ENCODE measurements at regions not wholly inside any gene's neighbourhood (a gene's known extent, or its start where the extent isn't known, plus 50 kb on each side); places are given as distances from the start of the nearest gene placed in this dataset.

DNA sequence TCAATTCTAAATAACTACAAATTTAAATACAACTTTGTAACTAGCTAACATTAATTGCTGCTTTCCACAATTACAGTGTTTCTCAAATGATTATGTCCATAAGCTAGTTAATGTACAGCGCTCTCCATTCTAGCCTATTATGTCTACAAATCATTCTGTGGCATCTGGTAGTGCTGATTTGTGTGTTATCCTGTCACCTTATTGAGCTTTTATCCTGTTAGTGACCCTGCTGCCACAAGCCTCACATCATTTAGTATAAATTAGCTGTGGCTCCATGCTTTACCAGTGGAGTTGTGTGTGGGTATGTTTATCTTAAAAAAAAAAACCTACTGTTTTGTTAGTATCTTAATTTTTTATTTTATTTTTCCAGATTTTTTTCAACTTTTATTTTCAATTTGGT, 112.6 kb upstream of the PJA2 start:
- no peak for DNase-seq (ENCODE audit: low read depth)
- no peak overlapping the region for H3K4me3 ChIP-seq (ENCODE audit: low read depth, low read length)
- TF ChIP-seq CTCF (IDR thresholded peaks at IDR 0.05; ENCODE audit: low read depth, low read length, missing control alignments) = no peak

GRCh38 chr5:109519416-109519815, 109.6 kb upstream of the PJA2 start:
- TF ChIP-seq CTCF (IDR thresholded peaks at IDR 0.05; ENCODE audit: low read depth, low read length, missing control alignments) = no peak
- DNase-seq (ENCODE audit: low read depth) = no peak
- no peak overlapping the region for H3K4me3 ChIP-seq (ENCODE audit: low read depth, low read length)

GRCh38 chr5:109516390-109516789, 106.6 kb upstream of the PJA2 start:
- DNase-seq (ENCODE audit: low read depth) = no peak
- no peak overlapping the region for H3K4me3 ChIP-seq (ENCODE audit: low read depth, low read length)
- TF ChIP-seq CTCF (IDR thresholded peaks at IDR 0.05; ENCODE audit: low read depth, low read length, missing control alignments) = no peak

- H3K4me3 ChIP-seq (ENCODE audit: low read depth, low read length) = no peak overlapping the region
- no peak for DNase-seq (ENCODE audit: low read depth)
- no peak for TF ChIP-seq CTCF (IDR thresholded peaks at IDR 0.05; ENCODE audit: low read depth, low read length, missing control alignments)
Measured at GRCh38 chr5:109511980-109512734, 102.4 kb upstream of the PJA2 start.

DNA sequence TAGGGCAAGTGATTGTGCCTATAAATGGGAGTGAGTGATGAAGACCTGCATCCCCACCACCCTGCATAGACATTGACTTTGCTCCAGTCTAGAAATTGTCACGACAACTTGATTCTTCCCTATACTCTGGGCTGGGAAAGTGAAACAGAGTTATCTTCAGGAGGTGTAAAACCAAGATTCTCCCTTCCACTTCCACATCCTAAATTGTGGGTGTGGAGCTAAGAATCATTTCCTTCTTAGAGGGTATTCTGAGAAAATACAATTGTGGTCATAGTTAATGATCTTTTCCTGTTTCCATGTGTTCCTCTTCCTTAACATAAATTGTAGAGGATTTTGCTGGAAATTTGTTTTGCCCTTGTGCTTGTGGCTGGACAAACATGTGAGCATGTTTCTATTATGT, 96.8 kb upstream of the PJA2 start:
- no peak for TF ChIP-seq CTCF (IDR thresholded peaks at IDR 0.05; ENCODE audit: low read depth, low read length, missing control alignments)
- no peak overlapping the region for H3K4me3 ChIP-seq (ENCODE audit: low read depth, low read length)
- DNase-seq (ENCODE audit: low read depth) = no peak

GRCh38 chr5:109496112-109496511, 86.3 kb upstream of the PJA2 start:
- no peak for TF ChIP-seq CTCF (IDR thresholded peaks at IDR 0.05; ENCODE audit: low read depth, low read length, missing control alignments)
- no peak for DNase-seq (ENCODE audit: low read depth)
- H3K4me3 ChIP-seq (ENCODE audit: low read depth, low read length) = no peak overlapping the region

Measured in GM12864 (cell line).